ENCODE measurements at regions not wholly inside any gene's neighbourhood (a gene's known extent, or its start where the extent isn't known, plus 50 kb on each side); places are given as distances from the start of the nearest gene placed in this dataset.

- no peak for DNase-seq
Observed at GRCh38 chr11:45554230-45554967, 111.0 kb downstream of the CHST1 start.

DNA sequence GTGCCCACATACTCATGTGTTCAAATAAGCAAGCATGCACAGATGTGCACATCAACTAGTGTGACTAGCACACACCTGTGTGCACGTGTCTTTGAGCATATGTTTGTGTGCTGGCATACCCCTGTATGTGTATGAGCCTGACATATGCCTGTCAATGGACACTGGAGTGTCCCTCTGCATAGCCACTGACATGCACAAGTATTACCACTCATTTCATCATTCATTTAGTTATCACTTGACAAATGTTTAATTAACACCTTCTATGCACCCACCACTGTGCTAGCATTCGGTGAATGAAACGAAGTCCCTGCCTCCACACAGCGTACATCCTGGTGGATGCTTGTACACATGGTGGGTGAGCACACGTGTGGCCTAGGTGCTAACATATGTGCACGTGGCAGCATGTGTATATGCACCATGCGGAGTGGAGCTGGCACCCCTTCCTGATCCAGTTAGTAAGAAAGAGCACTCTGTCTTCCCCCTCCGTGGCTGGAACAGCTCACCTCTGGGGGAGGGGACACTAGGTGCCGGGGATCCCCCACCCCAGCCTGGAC lies 112.0 kb downstream of the CHST1 start:
- DNase-seq, result no peak

DNA sequence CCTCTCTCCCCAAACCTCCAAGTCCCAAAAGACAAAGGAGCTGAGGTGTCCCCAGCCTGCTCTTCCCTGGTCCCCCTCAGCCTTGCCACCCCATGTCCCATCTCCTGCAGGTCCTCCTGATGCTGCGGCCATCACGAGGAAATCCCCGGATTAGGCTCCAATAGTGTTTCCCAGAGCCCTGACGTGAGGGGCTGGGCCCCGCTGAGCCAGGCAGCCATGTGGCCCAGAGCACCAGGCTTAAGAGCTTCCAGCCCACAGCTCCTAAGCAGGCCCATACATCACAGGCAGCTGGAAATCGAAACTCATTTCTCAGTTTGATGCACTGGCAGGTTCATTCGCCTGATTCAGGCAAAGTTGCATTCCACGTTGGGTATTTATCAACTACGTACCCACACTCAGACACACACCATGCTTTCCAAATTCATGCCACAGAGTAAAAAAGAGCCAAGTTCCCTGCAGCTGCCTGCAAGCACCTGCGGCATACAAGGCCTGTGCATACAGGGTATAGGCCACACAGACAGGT lies 114.2 kb downstream of the CHST1 start:
- no peak for DNase-seq

DNA sequence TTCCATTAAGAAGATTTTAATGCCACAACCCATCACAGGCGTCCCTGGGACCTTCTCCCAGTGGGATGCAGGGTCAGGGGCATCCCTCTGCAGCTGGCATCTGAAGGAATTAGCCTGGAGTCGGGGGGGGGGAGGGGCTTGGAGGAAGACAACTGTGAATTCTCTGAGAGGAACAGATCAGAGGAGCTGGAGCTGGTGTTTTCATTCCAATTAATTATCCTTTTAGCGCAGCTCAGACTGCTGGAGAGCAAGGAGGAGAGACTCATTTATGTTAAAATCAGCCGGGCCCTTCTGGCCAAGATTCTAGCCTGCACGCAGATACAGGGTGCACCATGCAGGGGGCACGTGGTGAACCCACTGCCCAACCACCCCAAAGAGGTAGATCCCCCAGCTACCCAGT lies 116.2 kb downstream of the CHST1 start:
- no peak for DNase-seq

DNA sequence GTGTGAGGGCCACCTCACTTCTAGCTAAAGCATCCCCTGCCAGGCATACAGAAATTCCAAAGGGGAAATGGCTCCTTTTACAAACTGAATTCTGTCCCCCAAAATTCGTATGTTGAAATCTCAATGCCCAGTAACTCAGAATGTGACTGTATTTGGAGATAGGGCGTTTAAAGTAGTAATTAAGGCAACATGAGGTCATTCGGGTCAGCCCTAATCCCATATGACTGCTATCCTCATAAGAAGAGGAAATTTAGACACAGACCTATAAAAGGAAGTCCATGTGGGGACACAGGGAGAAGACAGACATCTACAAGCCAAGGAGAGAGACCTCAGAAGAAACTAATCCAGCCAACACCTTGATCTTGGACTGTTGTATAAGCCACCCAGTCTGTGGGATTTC lies 119.1 kb downstream of the CHST1 start:
- DNase-seq, result no peak

- no peak for DNase-seq
Observed at GRCh38 chr11:45544826-45545225, 120.6 kb downstream of the CHST1 start.

DNA sequence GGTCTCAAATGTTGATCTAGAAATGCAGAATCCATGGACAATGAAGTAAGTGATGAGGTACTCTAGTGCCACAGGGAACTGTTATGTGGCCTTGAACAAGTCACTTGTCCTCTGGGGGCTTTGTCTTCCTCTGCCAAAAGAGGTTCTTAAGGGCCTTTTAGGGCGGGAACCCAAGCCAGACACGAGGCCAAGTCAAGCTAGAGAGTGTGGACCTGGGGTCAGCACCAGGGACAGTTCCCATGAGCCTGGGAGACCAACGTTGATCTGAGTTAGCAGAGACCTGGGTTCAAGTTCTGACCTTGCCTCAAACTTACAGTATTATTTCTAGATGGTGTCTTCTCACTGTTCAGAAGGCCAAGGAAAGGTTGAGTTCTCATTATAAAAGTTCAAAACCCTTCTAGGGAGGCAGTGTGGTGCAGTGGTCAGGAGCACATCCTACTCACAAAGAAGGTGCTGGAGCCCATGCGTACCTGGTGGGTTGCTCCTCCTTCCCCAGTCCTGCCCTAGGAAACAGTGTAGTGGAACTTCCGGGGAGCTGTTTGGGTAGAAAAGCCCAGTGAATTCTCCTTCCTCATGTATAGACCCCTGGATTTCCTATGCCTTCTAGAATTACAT lies 121.5 kb downstream of the CHST1 start:
- DNase-seq, result peak; percentile 18

DNA sequence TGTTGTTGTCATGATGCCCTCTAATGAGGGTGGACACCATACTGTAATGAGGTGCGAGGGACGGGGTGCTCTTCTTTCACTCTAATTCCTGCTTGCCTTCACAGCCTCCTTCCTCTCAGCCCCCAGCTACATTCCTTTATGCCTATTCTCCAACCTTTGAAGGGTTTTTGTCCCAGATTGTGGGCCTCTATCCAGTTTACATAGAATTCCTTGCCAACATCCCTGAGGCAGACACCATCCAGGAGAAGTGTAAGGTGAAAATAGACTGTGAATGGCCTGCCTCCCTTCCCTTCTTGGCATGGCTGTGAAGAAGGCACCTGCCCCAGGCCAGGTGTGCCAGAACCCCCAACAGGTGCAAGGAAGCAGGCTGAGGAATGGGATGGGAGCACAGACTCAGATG lies 122.3 kb downstream of the CHST1 start:
- DNase-seq, result no peak

- DNase-seq, result no peak
Observed at GRCh38 chr11:45541693-45542434, 123.6 kb downstream of the CHST1 start.

DNA sequence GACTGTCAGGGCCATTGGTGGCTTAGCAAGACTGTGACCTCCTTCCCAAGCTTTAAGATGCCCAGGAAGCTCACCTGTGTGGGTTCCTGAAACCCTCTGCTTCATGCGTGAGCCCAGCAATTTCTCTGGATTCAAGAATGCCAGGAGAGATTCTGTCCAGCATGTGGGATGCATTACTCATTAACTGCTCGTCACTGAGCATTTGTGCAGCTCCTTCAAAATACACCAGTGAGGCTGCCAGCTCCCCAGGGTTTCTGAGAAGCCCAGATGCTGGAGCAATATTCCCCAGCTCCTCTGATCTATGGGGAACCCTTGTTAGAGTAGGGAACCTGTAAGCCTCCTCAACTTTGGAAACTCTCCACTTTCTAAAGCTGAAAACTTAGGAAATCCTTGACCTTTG lies 126.5 kb downstream of the CHST1 start:
- DNase-seq, result no peak

DNA sequence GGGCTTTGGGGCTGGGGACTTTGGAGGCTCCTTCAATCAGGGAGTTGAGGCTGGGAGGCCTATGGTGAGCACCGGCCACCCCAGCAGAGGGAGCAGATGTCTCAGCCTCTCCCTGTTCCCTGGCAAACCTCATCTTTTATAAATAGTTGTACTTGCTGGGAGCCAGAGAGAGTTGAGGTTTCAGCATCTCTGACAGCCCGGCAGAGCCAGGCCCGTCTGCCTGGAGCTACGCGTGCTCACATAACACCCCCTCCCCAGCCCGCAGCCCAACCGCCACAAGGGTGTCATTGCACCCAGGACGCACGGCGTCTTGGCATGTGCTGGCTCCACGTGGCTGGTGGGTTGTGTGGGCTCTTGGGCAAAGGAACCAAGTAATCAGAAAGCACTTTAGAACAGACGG lies 127.1 kb downstream of the CHST1 start:
- no peak for DNase-seq

DNA sequence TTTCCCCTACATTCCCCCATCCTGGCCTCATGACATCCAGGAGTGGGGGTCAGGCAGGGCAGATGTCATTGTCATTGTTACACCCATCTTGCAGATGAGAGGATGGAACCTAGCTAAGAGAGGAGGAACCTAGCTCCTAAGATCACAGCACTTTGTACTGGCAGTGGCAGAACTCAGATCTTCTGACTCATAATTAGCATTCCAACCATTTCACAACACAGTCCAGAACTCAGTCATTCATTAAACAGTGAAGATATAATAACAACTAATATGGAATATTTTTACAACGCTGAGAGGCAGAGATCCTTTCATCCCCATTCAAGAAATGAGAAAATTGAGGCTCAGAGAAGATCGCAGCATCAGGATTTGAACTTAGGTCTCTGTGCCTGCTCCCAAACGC lies 127.8 kb downstream of the CHST1 start:
- no peak for DNase-seq

DNA sequence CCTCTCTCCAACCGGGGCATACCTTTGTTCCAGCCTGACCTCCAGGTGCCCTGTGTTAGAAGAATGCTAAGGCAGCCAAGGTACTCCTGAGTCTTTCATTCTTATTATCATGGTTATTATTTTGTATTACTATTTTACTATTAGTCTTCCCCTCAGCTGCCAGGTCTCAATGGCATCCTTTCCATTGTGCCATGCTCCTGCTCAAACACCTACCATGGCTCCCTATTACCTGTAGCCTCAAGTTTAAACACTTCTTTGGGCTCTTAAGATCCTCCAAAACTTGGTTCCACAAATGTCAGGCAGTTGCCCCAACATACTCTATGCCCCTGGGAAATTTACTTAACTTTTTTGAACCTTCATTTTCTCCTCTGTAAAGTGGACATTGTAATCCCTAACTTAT lies 130.4 kb downstream of the CHST1 start:
- DNase-seq, result no peak

- no peak for DNase-seq
Observed at GRCh38 chr11:45534132-45534531, 131.3 kb downstream of the CHST1 start.

- no peak for DNase-seq
Observed at GRCh38 chr11:45532546-45532945, 132.9 kb downstream of the CHST1 start.

GRCh38 chr11:45530776-45531175 lies 134.6 kb downstream of the CHST1 start:
- DNase-seq, result no peak

GRCh38 chr11:45530111-45530510 lies 135.3 kb downstream of the CHST1 start:
- no peak for DNase-seq

- DNase-seq, result no peak
Observed at GRCh38 chr11:45528435-45528834, 137.0 kb downstream of the CHST1 start.

- DNase-seq, result no peak
Observed at GRCh38 chr11:45527898-45528297, 137.5 kb downstream of the CHST1 start.

DNA sequence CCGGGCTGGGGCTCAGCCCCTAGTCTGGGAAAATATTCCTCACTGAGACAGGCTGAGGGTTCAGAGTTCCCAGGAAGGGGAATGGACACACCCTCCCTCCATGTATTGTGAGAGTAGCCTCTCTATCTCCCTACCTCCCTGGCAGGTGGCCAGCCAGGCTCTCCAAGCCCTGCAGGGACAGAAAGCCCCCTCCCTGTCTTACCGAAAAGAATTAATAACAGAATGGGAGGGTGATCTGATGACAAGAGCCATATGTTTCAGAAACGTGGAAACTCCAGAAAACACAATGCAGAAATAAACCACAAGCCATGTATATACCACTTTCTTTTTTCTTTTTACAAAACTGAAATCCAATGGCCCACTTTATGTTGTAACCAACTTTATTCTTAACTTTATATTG lies 140.0 kb downstream of the CHST1 start:
- DNase-seq, result no peak

GRCh38 chr11:45523760-45524159 lies 141.7 kb downstream of the CHST1 start:
- no peak for DNase-seq

GRCh38 chr11:45518833-45519535 lies 146.4 kb downstream of the CHST1 start:
- no peak for DNase-seq
